Glutamatergic neuron (in vitro differentiated cells): ENCODE measurements at regions not wholly inside any gene's neighbourhood (a gene's known extent, or its start where the extent isn't known, plus 50 kb on each side); places are given as distances from the start of the nearest gene placed in this dataset.

Experiments used
- DNase-seq: peaks from one replicate; pipeline ENCODE4 v3.0.0; 2022
- H3K27ac Mint-ChIP-seq: one replicate; pipeline ENCODE4 v1.8.0; 2020; ENCODE audit warnings: mild to moderate bottlenecking, mixed read lengths, inconsistent platforms; ENCODE audit not compliant: unreplicated experiment
- H3K27me3 Mint-ChIP-seq: one replicate; pipeline ENCODE4 v1.8.0; 2020; ENCODE audit warnings: mild to moderate bottlenecking, moderate library complexity, mixed read lengths, inconsistent platforms; ENCODE audit not compliant: unreplicated experiment
- H3K36me3 Mint-ChIP-seq: one replicate; pipeline ENCODE4 v1.8.0; 2020; ENCODE audit warnings: mild to moderate bottlenecking, mixed read lengths, inconsistent platforms; ENCODE audit not compliant: unreplicated experiment
- H3K4me1 Mint-ChIP-seq: one replicate; pipeline ENCODE4 v1.8.0; 2020; ENCODE audit warnings: mild to moderate bottlenecking, low read depth, mixed read lengths, inconsistent platforms; ENCODE audit not compliant: unreplicated experiment
- H3K4me3 Mint-ChIP-seq: one replicate; pipeline ENCODE4 v1.8.0; 2020; ENCODE audit warnings: mild to moderate bottlenecking, mixed read lengths, inconsistent platforms; ENCODE audit not compliant: unreplicated experiment
- H3K9me3 Mint-ChIP-seq: one replicate; pipeline ENCODE4 v1.8.0; 2020; ENCODE audit warnings: mild to moderate bottlenecking, moderate library complexity, mixed read lengths, inconsistent platforms; ENCODE audit not compliant: unreplicated experiment
- TF ChIP-seq, protein P1 (sequence below): fragments of 200-600 bp; sonication (generic); IDR thresholded peaks from one replicate; pipeline ENCODE4 v1.5.0; 2021; ENCODE audit not compliant: partially characterized antibody, unreplicated experiment

DNA sequence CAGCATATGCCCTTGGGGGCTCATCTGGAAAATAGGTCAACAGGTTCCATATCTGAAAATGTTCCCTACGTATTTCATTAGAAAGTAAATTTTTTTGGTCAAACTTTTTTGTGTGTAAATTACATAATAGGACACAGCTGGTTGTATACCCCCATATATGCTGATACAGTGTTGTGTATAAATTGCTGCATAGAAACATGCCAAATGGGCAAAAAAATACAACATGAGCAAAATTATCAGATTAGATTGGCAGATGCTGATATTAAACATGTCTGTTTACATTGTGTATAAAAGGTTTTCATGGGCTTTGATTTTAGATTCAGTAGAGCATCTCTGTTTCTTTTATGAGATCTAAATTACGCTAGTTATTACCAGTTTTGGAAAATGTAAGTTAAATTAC, 2223.0 kb downstream of the MAT2B start:
- no peak overlapping the region for H3K4me3 Mint-ChIP-seq
- no peak overlapping the region for H3K27ac Mint-ChIP-seq
- DNase-seq: no peak
- TF ChIP-seq, protein P1, sequence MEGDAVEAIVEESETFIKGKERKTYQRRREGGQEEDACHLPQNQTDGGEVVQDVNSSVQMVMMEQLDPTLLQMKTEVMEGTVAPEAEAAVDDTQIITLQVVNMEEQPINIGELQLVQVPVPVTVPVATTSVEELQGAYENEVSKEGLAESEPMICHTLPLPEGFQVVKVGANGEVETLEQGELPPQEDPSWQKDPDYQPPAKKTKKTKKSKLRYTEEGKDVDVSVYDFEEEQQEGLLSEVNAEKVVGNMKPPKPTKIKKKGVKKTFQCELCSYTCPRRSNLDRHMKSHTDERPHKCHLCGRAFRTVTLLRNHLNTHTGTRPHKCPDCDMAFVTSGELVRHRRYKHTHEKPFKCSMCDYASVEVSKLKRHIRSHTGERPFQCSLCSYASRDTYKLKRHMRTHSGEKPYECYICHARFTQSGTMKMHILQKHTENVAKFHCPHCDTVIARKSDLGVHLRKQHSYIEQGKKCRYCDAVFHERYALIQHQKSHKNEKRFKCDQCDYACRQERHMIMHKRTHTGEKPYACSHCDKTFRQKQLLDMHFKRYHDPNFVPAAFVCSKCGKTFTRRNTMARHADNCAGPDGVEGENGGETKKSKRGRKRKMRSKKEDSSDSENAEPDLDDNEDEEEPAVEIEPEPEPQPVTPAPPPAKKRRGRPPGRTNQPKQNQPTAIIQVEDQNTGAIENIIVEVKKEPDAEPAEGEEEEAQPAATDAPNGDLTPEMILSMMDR: no peak
- H3K36me3 Mint-ChIP-seq: no peaks in the 10 kb centered on the region
- no peaks in the 10 kb centered on the region for H3K9me3 Mint-ChIP-seq
- peaks cover 2% of the 10 kb centered on the region for H3K4me1 Mint-ChIP-seq
- H3K27me3 Mint-ChIP-seq: no peaks in the 10 kb centered on the region

DNA sequence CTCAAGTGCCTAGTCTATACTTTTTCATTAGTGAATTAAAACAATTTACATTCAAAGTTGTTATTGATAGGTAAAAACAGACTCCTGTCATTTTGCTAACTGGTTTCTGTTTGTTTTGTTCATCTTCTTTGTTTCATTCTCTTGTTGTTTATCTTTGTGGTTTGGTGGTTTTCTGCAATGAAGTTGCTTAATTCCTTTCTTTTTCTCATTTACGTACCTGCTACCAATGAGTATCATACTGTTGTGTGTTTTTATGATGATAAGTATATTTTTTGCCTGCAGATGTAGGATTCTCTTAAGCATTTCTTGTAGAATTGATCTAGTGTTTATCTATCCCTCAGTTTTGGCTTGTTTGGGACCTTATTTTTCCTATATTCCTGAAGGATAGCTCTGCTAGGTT, 2230.0 kb downstream of the MAT2B start:
- H3K27ac Mint-ChIP-seq: no peak overlapping the region
- no peaks in the 10 kb centered on the region for H3K4me1 Mint-ChIP-seq
- no peaks in the 10 kb centered on the region for H3K27me3 Mint-ChIP-seq
- TF ChIP-seq, protein P1: no peak
- no peak overlapping the region for H3K4me3 Mint-ChIP-seq
- no peak for DNase-seq
- H3K36me3 Mint-ChIP-seq: no peaks in the 10 kb centered on the region
- peaks cover 2% of the 10 kb centered on the region for H3K9me3 Mint-ChIP-seq

DNA sequence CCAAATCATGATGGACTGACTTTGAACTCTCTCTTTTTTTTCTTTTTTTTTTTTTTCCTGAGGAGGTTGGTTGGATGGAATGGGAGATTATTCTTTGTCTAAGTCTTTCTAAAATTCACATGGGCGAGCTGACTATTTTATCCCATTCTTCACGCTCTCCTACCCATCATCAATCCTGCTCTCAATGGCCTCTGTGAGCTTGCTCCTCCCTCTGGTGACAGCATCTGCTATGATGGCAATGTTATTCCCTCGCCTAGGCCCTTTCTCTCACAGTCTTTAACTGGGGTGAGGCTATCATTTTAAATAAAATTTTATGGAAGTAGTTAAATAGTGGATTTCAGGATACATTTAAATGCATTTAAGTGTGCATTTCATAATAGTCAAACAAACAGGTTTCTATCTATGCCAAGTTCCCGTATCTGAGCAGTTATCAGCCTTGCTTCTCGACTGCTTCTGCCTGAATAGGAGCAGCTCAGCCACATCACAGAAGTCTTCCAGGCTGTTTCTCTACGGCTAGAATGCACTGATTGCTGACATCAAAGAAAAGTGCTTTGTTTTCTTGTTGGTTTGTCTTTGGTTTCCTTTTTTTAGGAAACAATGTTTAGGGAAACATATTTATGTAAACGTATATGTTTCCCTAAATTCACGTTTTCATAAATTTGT, 2233.8 kb downstream of the MAT2B start:
- H3K27me3 Mint-ChIP-seq: no peaks in the 10 kb centered on the region
- DNase-seq: no peak
- H3K4me3 Mint-ChIP-seq: no peak overlapping the region
- H3K27ac Mint-ChIP-seq: no peak overlapping the region
- no peaks in the 10 kb centered on the region for H3K4me1 Mint-ChIP-seq
- TF ChIP-seq, protein P1: no peak
- H3K36me3 Mint-ChIP-seq: no peaks in the 10 kb centered on the region
- H3K9me3 Mint-ChIP-seq: peaks cover 2% of the 10 kb centered on the region

DNA sequence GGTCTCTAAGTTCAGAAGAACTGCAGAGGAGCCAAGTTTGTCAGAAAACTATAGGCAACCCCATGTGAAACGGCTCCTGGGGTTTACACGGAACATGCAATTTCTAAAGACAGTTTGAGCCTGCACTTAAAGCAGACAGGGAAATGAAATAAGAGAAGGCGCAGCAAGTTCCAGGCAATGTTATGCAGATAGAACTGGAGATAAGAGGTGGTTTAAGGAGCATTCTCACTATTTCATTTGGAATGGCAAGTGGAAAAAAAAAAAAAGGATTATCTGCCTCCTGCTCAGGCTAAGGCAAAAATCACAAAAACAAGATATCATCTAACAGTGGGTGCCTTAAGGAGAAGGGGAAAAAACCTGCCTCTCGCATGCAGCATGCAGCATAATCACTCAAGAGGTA, 2252.4 kb downstream of the MAT2B start:
- H3K4me3 Mint-ChIP-seq: no peak overlapping the region
- H3K27ac Mint-ChIP-seq: no peak overlapping the region
- H3K36me3 Mint-ChIP-seq: no peaks in the 10 kb centered on the region
- H3K27me3 Mint-ChIP-seq: no peaks in the 10 kb centered on the region
- DNase-seq: no peak
- H3K9me3 Mint-ChIP-seq: no peaks in the 10 kb centered on the region
- TF ChIP-seq, protein P1: no peak
- no peaks in the 10 kb centered on the region for H3K4me1 Mint-ChIP-seq

DNA sequence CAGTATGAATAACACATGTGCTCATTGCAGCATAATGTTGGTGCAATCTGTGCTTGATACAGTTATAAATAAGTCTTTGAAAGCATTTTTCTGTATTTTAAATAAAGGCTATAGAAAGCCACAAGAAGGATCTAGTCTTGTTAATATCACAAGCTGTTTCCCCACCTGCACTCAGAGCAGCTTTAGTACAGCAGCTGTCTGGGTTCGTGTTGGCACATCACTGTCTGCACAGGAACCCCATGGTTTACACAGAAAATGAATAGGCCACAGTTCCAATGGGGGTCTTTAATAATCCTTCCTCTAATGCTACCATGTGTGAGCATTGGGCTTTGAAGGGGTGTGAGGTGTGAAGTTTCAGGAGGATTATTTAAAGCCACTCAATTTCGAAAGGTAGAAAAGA, 2269.7 kb downstream of the MAT2B start:
- H3K4me1 Mint-ChIP-seq: peaks cover 10% of the 10 kb centered on the region
- TF ChIP-seq, protein P1: no peak
- H3K4me3 Mint-ChIP-seq: no peak overlapping the region
- H3K36me3 Mint-ChIP-seq: no peaks in the 10 kb centered on the region
- DNase-seq: no peak
- H3K9me3 Mint-ChIP-seq: no peaks in the 10 kb centered on the region
- peak overlapping the region; percentile 24 for H3K27ac Mint-ChIP-seq
- H3K27me3 Mint-ChIP-seq: no peaks in the 10 kb centered on the region
